Eye (tissue), 1 donor: ENCODE measurements at regions not wholly inside any gene's neighbourhood (a gene's known extent, or its start where the extent isn't known, plus 50 kb on each side); places are given as distances from the start of the nearest gene placed in this dataset.
"Not testable (repeated sequence)": the region's sequence is repeated elsewhere in the genome, so short reads cannot be mapped to it uniquely, and the experiment has no call there.

Source experiments
- DNase-seq: peaks from one replicate; pipeline ENCODE4 v3.0.0-alpha.2; 2015

DNA sequence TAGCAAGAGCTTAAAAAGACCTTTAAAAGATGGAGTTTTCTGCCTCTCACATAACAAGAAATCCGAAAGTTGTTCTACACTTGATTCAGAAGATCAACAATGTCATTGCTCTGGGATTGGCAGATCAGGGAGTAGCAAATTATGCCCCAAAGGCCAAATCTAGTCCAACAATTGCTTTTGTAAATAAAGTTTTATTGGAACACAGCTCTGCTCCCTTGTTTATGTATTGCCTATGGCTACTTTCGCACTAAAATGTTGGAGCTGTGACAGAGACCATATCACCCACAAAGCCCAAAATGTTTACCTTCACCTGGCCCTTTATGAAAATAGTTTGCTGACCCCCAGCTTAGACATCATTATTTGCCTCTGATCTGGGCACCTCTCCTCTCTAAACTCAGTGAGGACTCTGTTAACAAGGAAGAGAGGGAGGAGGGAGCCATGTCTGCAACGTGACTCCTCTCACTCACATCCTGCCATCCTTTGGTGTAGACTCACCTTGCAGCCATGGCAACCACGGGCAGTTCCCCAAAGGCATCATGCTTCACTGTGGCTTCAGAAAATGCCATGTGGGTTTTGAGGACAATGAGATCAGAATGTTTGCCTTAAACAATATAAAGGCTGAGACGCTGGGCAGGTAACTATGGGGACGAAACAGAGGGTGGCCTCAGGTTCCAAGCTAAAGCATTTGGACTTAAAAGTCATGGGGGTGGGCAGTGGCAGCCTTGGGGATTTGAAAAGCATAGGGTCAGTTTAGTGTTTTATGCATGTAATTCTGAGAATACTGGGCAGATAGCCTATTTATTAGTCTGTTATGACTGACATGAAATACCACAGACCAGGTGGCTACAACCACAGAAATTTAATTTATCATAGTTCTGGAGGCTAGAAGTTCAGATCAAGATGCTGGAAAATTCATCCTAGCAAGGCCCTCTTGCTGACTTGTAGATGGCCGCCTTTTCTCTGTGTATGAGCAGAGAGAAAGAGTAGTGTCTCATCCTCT is 149.7 kb upstream of the TNFAIP3 start:
- DNase-seq: no peak

DNA sequence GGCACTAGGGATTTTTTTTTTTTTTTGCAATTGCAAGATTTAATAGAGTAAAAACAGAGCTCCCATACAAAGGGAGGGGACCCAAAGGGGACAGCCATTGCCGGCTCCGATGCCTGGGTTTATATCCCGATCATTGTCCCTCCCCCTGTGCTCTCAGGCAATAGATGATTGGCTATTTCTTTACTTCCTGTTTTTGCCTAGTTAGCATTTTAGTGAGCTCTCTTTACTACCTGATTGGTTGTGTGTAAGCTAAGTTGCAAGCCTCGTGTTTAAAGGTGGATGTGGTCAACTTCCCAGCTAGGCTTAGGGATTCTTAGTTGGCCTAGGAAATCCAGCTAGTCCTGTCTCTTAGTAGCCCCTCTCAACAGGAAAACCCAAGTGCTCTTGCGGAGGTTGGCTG is 148.2 kb upstream of the TNFAIP3 start:
- not testable (repeated sequence) for DNase-seq

DNA sequence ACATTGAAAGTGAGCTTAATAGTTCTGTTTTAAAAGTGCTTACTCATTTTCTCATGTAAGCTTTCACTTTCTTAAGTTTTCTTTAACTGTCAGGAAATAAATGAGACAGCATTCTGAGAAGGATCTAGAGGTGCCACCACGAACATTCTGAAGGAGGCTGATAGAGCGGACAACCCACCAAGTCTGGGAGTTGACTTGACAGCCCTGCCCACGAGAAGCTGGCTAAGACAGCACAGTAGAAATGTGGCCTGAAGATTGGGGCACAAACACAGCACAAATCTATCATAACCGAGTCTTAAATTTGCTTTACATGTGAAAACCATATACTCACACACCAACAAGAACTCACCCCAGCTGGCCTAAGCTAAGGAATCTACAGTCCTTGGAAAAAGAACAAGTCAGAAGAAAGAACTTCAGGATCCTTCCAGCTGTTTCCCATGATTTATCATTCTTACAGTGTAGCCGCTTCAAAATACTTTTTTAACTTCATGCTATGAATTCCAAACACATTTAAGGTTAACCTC is 144.2 kb upstream of the TNFAIP3 start:
- no peak for DNase-seq

DNA sequence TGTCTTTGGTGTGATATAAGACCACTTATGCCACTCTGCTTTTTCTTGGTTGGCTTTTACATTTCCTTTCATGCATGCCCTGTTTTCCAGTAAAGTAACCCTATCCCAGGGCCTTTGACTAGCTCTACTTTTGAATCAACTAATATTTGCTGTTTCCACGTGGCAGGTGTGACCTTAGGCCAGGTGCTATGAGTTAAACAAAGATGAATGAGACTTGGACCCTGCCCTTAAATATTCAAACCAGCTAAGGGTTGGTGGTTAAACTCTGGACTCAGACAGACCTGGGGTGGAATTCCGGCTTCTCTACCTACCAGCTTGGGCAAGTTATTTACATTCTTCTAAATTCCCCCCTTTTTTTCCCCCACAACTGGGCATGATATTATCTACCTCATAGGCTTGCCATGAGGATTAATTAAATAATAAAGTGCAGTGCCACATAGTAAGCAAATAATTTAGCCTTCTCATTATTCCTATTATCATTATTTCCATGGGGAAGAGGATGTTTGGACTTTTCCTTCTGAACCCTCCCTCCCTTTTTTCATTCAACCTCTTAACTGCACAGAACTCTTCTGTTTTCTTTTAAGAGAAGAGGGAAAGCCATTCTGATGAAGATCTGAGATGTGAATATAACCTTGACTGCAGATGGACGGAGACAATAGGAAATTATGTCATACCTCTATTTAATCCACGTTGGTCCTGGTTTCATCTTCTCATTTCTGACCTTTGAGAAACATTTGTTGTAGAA is 143.6 kb upstream of the TNFAIP3 start:
- DNase-seq: no peak

DNA sequence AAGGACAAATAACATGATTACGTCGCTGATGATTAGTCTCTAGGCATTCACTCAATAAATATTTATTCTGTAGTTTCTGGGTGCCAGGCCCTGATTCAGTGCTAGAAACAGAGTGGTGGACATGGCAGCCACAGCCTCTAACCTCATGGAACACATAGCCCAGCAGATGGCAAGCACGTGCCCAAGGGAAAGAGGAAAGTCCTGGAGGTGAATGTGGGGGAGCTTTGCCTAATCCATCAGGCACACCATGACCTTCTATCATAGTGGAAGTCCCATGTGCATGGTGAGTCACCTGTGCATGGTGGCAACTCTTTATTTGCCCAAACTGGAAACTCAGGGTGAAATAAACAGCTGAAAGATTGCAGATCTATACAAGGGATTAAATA is 143.0 kb upstream of the TNFAIP3 start:
- no peak for DNase-seq

DNA sequence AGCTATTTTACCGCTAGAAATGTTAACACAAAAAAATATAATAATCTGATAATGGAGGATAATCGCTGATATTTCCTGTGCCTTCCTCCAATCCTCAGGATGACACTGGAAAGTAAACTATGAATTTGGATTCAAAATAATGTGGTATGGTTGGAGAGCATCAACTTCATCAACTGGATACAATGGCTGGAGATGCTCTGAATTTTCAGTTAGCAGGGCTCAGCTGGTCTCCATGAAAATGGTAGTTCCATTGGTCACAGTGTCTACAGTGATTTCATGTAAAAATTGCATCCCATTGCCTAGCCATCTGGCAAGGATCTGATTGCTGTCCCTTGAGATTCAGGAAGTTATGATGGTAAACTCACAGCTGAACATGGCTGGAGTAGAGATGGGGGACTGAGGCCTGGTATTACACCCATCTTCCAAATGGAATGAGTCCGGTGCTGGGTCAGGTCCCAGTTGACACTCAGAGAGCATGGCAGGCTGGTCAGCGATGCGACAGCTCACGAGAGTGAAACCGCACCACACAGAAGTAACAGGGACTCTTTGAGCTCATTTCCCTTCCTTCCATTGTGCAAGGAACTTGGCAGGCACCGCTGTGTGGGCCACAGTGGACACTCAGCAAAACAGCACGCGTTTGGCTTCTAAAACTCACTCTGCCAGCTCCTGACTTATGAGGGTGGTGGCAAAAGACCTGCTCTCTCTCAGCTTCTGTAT is 142.4 kb upstream of the TNFAIP3 start:
- DNase-seq: no peak

DNA sequence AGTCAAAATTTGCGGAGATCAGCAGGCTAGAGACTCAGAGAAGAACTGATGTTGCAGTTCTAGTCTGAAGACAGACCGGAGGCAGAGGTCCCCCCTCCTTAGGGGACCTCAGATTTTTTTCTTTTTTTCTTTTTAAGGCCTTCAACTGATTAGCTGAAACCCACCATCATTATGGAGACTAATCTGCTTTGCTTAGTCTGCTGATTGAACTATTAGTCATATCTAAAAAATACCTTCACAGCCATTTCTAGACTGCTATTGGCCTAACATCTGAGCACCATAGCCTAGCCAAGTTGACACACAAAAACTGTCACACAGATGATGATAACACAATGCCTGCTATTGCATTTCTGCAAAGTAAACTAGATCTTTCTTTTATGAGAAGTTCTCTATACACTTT is 141.1 kb upstream of the TNFAIP3 start:
- no peak for DNase-seq

DNA sequence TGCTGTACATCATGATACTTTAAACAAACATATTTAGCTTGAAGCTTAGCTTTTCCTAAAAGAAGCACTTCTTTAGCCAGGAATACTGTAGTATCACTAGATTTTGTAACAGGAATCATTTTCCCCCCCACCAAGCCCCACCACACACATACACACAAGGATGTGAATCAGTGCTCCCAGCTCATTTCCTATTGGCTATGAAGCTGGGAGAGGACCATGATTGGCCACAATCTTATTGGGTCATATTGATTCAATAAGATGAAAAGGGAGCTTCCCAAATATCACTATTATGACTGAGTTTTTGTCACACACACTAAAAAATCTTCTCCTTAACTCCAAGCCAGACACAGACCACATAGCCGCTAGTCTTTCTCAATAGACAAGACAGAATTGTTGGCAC is 140.5 kb upstream of the TNFAIP3 start:
- DNase-seq: no peak

DNA sequence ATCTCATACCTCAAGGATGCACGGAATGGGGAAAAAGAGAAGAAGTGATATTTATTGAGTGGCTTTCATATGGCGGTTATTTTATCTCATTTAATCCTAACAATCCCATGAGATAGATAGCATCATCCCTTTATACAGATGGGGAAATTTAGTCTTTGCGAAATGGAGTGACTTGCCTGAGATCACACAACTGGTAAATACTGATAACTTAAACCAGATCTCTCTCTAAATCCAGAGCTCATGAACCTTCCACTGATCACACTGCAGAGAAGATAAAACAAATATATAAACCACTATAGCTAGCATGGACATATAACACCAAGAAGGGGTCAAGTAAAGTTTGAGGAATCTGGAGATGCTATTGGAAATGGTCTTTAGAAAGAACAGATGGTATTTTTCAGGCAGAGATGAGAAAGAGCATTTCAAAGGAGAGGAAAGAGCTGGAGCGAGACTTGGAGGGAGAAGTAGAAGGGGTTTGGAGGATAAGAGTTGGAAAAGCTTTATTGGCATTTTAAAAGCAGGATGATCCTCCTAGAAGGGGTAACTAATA is 139.8 kb upstream of the TNFAIP3 start:
- no peak for DNase-seq

DNA sequence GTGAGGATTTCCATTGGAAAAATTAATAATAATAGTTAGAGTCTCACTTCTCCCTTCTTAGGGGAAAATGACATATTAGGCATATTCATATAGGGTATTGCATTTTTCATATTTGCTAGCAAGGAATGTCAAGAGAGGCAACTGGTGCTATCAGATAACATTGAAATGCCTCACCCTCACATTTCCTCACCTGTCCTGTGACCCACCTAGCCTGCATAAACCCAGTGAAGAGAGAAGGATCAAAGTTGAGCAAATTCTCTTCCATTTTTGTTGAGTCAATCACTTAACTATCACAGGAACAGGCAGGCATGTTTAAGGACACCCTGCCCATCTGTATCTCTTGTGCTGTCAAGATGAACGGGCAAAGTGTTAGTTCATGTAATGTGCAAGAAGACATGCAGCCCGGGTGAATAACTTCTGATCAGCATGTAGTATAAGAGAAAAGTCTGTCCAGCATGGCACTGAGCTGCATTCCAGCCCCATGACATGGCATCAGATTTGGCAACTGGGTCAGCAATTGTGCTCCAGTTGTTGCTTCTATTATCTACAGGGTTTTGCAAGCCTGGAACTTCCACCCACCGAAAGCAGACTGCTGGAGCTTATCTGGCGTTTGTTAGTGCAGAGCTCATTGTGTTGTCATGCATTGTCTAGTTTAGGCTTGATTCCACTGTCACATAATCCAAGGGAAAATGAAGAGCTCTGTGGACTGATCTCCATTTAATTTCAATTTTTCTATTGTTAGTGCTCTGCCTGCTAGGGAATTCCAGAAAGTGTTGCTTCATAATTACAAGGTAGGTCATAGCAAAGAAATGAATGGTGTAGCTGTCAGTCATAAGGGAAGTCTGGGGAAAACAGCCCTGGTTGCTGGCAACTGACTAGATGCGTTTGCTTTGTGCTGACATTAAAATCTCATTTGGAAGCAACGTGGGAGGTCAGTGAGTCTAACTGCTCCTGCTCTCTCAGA is 138.4 kb upstream of the TNFAIP3 start:
- peak; percentile 61 for DNase-seq

DNA sequence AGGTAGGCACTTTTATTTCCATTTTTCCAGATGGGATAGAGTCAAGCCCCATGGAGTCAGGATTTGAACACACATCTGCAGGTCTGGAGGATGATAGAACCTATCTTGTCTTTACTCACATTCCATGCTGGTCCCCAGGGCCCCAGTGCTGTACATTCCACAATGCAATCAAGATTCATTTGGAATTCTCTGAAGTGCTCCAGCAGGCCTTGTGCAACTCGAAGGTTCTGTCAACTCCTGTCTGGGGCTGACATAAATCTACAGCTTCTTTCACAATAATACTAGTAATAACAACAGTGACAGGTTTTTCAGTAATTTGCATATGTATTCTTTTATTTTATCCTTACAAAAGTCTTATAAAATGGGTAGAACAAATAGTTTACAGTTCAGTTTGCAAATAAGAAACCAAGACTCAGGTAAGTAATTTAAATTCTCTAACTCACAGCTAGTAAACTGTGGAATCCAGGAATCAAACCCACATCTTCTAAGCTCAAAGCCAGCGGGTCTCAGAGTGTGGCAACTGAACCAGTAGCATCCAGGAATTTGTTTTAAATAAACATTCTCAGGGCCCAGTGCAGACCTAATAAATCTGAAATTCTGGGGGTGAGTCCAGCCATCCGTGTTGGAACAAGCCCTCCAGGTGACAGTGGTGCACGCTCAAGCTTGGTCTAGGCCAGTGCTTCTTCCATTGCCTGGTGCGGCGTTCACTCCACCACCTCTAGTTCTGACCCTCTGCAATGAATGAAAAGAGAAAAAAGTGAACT is 137.0 kb upstream of the TNFAIP3 start:
- no peak for DNase-seq

DNA sequence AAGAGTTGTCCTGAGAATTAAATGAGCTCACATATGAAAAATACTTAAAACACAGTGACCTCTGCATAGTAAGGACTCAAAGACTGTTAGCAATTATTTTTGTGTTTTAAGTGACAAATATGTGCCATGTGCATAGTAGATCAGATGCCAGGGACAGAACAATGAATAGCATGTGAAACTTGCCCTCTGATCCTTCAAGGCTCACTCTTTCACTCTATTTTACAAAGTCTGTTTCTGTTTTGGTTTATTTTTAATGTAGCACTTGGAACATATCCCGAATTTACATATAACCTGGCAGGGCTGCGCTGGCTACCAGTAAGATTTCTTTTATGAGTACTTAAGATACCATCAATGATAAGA is 135.5 kb upstream of the TNFAIP3 start:
- no peak for DNase-seq

DNA sequence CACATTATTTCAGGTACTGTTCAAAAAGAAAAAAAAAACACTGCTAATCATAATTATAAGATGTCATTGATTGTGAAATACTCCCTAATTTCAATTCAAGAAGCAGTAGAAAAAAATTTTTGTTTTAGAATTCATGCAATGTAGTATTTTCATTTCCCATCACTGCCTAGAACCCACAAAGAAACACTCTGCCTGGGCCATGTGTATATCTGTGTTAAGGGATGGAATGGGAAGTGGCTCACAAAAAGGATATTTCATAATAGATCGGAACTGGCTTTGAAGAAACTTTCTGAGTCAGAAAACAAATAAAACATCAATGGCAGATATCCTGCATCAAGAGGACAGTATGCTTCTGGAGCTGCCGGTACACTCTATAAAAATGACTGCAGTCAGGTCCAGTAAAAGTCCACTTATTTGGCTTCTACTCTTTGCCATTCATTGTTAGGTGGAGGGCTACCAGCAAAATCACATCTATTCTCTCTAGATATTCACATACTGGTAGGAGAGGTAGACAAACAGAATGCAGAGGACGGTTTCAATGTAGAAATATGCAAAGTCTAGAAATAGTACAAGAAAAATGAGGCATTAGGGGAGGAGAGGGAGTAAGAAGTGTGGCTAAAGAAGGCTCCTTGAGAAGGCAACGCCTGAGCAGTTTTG is 135.0 kb upstream of the TNFAIP3 start:
- no peak for DNase-seq

DNA sequence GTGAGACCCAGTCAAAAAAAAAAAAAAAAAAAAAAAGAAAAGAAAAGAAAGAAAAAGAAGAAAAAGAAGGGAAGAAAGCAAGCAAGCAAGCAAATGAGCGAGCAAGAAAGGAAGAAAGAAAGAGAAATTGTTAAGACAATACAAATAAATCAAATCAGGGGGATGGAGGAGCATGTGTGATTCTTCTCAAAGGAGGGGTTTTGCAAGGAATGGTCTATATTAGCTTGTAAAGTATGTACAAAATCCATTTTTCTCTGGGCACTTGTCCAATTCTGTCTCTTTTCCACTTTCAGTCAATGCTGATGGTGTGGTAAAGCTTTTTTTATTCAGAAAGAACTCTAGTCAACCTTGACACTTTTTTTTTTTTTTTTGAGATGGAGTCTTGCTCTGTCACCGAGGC is 133.7 kb upstream of the TNFAIP3 start:
- DNase-seq: no peak

DNA sequence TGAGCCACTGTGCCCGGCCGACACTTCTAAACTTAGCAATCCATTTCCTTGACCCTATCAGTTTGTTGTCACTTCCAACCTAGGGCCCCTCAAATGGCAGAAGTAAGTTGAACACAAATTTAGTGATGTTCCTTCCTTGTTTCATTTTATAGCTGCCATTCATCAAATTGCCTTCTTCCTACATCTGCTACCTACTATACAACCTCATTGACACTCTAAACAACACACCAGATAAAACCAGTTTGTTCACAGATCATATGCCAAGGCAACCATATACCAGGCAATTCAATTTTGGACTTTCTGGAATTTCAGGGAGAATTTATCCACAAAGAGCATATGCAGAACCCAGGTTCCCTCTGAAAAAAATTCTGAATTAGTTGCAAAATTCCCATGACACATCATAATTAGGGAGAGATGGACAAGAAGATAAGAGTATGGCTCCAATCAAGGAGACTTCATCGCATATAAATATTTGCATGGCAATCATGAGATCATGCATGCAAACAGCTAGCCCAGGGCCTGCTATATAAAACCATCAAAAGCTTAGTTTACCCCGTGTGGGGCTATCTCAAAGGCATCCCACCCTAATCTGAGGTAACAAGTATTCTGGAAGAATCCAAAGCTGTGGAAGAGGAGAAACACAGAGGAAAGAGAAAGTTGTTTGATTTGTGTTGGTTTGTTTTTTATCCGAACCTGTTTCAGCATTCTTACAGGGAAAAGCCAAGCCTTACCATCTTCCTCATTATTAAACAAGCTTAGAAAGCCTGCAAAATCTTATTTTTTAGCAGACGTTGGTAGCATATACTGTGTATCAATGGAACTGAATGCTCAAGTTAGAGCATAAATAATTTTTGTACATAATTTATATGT is 132.8 kb upstream of the TNFAIP3 start:
- DNase-seq: no peak

DNA sequence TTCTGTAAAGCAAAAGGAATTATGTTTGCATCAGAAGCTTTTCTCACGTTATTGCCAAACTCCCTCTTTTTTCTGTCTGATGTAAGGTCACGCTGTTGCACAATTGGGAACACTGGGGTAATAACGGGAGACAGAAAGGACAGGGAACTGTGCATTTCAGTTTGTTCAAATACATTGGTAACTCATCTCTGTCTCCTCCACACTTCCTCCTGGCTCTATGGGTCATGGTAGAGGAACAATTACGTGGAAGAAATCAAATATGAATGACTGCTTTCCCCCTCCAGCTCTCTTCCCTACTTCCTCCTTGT is 132.2 kb upstream of the TNFAIP3 start:
- DNase-seq: no peak

DNA sequence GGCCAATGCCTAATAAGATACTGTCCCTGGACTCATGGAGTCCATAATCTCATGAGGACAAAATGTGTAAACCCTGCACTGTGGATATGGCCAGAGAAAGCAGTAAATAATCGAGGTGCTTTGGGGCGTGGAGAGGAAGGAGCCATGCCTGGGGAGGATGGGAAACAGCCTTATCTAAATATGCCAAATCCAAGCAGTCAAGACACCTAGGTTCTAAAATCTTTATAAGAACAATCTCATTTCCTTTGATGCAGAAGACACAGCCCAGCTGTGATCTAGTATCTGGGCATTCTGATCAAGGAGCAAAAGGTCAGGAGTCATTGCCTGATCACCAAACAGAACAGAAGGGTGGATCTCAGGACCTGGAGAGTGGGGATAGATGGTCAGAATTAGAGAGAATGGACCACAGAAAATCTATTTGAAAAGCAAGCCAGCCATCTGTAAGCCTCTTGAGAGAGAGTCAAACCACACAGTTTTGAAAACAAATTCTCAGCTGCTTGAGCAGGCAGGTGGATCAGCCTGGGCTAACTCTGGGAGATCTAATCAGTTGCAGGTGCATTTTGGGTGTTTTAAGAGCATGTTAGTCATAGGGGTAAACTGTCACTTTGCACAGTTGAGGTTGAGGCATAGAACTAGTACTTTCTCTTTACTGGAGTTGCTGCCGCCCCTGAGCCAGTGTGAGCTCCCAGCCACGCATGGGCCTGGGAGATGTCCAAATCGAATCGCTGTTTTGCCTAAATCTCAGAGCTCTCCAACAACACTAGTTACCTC is 130.8 kb upstream of the TNFAIP3 start:
- DNase-seq: no peak

DNA sequence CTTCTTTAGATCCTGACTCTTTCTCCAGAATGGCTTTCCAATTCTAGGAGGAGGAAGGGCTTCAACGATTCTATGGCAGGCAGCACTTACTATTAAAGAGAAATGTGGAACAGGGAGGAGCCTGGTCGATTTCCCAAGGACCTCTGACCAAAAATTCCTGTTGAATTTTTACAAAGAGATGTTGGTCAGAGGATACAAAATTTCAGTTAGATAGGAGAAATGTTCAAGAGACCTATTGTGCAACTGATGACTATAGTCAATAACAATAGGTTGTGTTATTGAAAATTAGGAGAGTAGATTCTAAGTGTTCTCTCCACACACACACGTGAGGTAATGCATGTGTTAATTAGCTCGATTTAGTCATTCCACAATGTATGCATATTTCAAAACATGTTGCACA is 130.1 kb upstream of the TNFAIP3 start:
- no peak for DNase-seq
